Right hindlimb (tissue), 1 donor: ENCODE measurements at regions not wholly inside any gene's neighbourhood (a gene's known extent, or its start where the extent isn't known, plus 50 kb on each side); places are given as distances from the start of the nearest gene placed in this dataset.
A peak's percentile ranks its signal among the peaks of the same experiment; 100 is the strongest.
"Not testable (repeated sequence)": the region's sequence is repeated elsewhere in the genome, so short reads cannot be mapped to it uniquely, and the experiment has no call there.

Experiments
- DNase-seq: peaks from one replicate; pipeline ENCODE4 v3.0.0-alpha.2; 2018

DNA sequence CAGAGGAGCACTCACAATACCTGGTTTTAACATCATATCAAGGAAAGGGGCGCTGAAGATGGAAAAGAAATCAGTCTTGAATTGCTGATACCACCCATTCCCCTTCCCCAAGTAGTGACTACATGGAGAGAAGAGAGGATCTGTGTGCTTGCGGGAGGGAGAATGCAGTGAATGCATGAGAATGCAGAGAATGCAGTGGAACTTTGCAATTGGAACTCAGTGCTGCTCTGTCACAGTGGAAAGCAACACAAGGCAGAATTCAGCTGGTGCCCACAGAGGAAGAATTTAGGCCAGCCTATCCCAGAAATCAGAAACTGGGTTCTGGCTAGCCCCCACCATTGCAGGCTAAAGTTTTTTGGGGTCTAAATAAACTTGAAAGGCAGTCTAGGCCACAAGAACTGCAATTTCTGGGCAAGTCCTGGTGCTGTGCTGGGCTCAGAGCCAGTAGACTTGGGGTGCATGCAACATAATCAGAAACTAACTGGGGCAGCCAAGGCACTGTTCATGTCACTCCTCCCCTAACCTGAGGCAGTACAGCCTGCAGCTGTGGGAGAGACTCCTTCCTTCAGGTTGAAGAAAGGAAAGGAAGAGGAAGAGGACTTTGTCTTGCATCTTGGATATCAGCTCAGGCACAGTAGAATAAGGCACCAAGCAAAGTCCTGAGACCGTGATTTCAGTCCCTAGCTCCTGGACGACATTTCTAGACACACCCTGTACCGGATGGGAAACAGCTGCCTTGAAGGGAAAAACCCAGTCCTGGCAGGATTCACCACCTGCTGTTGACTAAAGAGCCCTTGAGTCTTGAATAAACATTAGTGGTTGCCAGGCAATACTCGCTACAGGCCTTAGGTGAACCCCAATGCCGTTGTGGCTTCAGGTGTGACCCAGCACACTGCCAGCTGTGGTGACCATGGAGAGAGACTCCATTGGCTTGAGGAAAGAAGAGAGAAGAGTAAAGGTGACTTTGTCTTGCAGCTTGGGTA lies 329.3 kb downstream of the TBL1XR1 start:
- DNase-seq, result peak; percentile 39

DNA sequence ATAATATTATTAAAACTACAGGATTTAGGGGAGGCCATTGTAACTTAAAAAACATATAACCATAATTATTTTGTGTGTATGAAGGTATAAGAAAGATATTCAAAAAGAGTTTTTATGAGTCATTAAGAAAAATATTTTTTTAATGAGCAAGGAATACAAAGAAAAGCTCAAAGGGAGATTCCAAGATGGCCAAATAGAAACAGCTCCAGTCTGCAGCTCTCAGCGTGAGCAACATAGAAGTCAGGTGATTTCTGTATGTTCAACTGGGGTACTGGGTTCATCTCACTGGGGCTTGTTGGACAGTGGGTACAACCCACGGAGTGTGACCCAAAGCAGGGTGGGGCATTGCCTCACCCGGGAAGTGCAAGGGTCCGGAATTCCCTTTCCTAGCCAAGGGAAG lies 336.1 kb downstream of the TBL1XR1 start:
- DNase-seq, result no peak

- DNase-seq, result no peak
Measured at GRCh38 chr3:176856721-176857120, 340.6 kb downstream of the TBL1XR1 start.

DNA sequence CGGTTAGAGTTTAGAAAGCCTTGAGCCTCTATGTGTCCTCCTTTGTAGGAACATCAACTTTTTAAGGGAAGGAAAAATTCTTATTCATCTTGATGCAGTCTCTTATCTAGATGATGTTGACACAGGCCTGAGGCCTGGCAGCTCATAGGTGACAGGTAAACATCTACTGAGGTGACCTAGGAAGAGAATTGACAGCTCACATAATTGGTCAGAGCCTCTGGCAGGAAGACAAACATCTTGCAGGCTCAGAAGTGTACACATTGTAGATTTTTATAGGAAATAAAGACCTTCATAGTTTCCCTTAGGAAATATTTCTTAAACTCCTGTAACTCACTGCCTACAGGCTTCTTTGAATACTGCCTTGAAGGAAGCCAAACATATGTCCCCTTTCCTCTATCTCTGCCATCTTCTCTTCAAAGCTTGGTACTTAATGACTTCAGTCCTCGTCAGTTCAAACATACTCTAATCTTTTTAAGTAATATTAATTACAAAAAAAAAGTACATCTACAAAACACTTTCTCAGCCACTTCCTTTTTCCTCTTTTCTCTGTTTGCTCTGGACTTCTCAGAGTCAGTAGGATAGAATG lies 341.3 kb downstream of the TBL1XR1 start:
- no peak for DNase-seq

DNA sequence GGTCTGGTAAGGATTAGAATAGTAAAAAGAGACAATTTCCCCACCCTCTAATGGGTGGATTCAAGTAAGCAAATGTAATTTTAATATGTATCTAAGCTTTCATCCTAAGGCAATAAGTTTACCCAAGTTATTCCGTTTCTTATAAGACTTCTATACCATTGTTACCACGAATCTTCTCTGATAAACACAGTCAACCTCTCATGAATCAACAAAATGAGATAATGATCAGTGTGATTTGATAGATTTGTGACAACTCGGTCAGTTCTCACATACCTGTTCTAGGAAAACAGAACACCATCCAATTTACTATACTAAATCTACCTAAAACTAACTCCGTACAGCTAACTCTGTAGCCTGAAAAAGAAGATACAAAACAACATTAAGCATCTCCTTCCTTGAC lies 342.1 kb downstream of the TBL1XR1 start:
- DNase-seq, result no peak

GRCh38 chr3:176850498-176850897 lies 346.8 kb downstream of the TBL1XR1 start:
- no peak for DNase-seq

- no peak for DNase-seq
Measured at GRCh38 chr3:176848431-176849214, 348.7 kb downstream of the TBL1XR1 start.

DNA sequence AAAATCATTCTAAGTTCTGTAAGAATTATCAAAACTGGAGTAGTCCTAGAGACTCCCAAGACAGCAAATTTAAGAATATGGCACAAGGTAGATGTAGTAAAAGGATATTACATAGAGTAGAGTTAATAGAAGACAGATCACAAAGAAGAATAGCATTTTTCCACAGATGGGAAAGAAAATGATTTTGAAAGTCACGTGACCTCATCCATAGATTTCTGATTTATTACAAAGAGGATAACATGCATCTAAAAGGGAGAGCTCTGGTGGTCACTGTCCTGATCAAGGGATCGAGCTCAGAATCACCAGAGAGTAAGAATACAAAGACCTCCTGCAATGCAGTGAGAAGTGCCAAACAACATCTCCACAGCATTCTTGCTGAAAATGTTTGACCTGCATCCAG lies 354.4 kb downstream of the TBL1XR1 start:
- no peak for DNase-seq

- peak; percentile 48 for DNase-seq
Measured at GRCh38 chr3:176840641-176841286, 356.5 kb downstream of the TBL1XR1 start.

DNA sequence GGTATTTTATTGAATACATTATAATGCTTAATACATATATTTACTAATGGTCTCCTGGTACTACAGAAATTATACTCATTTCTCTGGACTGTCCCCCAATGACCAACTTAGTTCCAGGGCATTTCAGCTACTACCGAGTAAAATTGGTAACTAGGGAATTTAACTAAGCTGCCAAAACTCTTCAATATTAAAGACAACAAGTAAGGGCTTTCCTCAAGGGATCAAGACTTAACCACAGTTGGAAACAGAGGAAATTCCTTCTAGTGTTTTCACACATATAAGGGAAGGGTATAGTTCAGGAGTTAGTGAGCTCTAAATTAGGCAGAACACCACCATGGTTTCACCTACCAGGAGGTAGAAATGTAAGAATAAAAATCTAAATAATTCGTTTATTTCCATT lies 357.4 kb downstream of the TBL1XR1 start:
- no peak for DNase-seq

GRCh38 chr3:176839466-176839865 lies 357.8 kb downstream of the TBL1XR1 start:
- DNase-seq, result no peak

DNA sequence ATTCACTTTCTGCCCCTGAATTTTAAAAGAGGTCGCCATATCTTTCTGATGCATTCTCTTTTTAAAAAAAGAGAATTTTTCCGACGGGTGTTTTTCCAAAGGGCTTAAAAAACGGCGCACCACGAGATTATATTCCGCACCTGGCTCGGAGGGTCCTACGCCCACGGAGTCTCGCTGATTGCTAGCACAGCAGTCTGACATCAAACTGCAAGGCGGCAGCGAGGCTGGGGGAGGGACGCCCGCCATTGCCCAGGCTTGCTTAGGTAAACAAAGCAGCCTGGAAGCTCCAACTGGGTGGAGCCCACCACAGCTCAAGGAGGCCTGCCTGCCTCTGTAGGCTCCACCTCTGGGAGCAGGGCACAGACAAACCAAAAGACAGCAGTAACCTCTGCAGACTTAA lies 370.0 kb downstream of the TBL1XR1 start:
- not testable (repeated sequence) for DNase-seq

GRCh38 chr3:176824811-176825210 lies 372.5 kb downstream of the TBL1XR1 start:
- no peak for DNase-seq

DNA sequence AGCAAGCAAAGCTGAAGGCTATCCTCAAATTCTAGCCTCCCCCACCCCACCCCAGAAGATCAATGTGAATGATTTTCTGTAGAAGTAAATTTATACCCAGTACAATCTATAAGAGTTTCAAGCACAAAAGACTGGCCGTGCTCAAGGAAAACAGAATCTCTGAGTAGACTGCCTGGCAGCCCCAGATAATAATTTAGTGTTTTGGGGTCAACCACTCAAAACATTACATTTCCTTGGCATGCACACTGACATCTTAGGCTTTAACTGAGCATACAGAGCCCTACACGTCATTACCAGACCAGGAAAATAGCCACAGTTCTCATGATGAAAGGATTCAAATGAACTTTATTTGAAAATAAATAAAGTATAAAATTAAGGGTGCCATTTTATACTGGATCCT lies 376.5 kb downstream of the TBL1XR1 start:
- DNase-seq, result no peak

DNA sequence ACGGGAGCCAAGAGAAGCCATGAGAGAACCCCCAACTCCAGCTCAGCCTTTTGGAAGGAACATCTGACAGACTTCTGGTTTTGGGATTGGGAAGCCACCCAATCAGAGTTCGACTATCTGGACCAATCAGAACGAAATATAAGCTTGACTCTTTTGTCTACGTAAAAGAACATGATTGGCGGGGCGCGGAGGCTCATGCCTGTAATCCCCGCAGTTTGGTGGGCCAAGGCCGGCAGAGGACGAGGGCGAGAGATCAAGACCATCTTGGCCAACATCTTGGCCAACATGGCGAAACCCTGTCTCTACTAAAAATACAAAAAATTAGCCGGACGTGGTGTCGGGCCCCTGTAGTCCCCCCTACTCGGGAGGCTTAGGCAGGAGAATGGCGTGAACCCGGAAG lies 380.3 kb downstream of the TBL1XR1 start:
- DNase-seq, result no peak

GRCh38 chr3:176814285-176814684 lies 383.0 kb downstream of the TBL1XR1 start:
- peak; percentile 78 for DNase-seq

GRCh38 chr3:176807938-176808337 lies 389.3 kb downstream of the TBL1XR1 start:
- no peak for DNase-seq

DNA sequence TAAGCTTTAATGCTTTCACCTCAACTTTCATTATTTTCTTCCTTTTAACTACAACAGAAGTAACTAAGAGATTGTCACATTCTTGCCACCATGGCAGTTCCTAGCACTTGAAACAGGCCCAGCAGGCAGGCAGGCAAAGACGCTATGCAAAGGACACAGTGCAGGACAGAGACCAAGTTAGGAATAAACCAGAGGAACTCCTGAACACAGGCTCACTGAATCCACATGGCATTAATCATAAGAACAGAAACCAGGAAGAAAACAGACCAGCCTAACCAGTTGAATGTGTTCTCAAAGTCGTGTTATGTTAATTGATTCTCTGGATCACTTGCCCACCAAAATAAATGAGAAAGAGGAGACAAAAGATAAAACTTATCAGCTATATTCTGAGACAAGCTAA lies 397.6 kb downstream of the TBL1XR1 start:
- DNase-seq, result no peak

- no peak for DNase-seq
Measured at GRCh38 chr3:176798680-176799079, 398.6 kb downstream of the TBL1XR1 start.

- DNase-seq, result no peak
Measured at GRCh38 chr3:176796371-176796770, 400.9 kb downstream of the TBL1XR1 start.

- no peak for DNase-seq
Measured at GRCh38 chr3:176795891-176796290, 401.4 kb downstream of the TBL1XR1 start.

DNA sequence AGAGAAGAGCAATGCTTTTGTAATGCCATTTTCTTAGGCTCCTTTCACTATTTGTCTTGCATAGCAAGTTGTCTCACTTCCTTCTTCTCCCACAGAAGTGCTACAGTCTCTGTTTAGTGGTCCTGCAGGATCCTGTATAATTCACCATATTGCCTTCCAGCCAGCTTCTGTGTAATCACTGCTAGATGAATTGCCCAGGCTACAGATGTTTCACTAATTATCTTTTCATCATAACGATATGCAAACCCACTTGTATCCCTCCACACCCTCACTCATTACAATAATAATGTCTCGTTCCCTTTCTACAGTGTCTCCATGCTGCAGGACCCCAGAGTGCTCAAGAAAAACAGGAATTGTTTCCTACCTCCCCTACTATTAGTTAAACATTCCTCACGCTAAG lies 402.9 kb downstream of the TBL1XR1 start:
- no peak for DNase-seq

GRCh38 chr3:176789947-176790346 lies 407.3 kb downstream of the TBL1XR1 start:
- no peak for DNase-seq
